H1 (cell line): ENCODE measurements at regions not wholly inside any gene's neighbourhood (a gene's known extent, or its start where the extent isn't known, plus 50 kb on each side); places are given as distances from the start of the nearest gene placed in this dataset.

ENCODE experiments used
- CHD1 ChIP-seq: IDR thresholded peaks from 2 replicates; pipeline ENCODE4 v1.6.1; 2012; ENCODE audit warnings: low read depth, low read length, improper control_type of control experiment
- CREB1 ChIP-seq: IDR thresholded peaks from 2 replicates; pipeline ENCODE4 v1.6.1; 2012; ENCODE audit warnings: inconsistent platforms
- EP300 ChIP-seq, 2 experiments: IDR thresholded peaks; 1 replicate in 1 of 2; 2 replicates in 1 of 2; pipeline ENCODE4 v1.6.1; 2011 to 2012; ENCODE audit warnings: low read depth in 2 of 2, low read length in 2 of 2, mild to moderate bottlenecking in 2 of 2, borderline replicate concordance in 1 of 2, inconsistent platforms in 1 of 2, moderate library complexity in 1 of 2
- EZH2 ChIP-seq: fragments of 200-600 bp; sonication (generic); IDR thresholded peaks from 2 replicates; pipeline ENCODE4 v1.7.1; 2012; ENCODE audit warnings: low read depth, mild to moderate bottlenecking, moderate library complexity, low read length, inconsistent platforms; ENCODE audit not compliant: severe bottlenecking
- MAFK ChIP-seq: IDR thresholded peaks from 2 replicates; pipeline ENCODE4 v1.6.1; 2012; ENCODE audit warnings: low read depth, mild to moderate bottlenecking, improper control_type of control experiment, low read length
- POLR2A ChIP-seq, 2 experiments: IDR thresholded peaks; 1 replicate in 1 of 2; 2 replicates in 1 of 2; pipeline ENCODE4 v1.6.1; 2011; ENCODE audit warnings: low read depth in 2 of 2, low read length in 2 of 2, mild to moderate bottlenecking in 2 of 2; ENCODE audit errors: control extremely low read depth in 1 of 2
- POLR2AphosphoS5 ChIP-seq: IDR thresholded peaks from 2 replicates; pipeline ENCODE4 v1.6.1; 2011; ENCODE audit warnings: low read depth, low read length
- TEAD4 ChIP-seq: IDR thresholded peaks from 2 replicates; pipeline ENCODE4 v1.6.1; 2012; ENCODE audit warnings: low read depth, low read length, inconsistent platforms, mixed read lengths
- YY1 ChIP-seq: IDR thresholded peaks from 2 replicates; pipeline ENCODE4 v1.6.1; 2011; ENCODE audit warnings: low read depth, mild to moderate bottlenecking, low read length
- TF ChIP-seq, protein P1 (sequence below), 3 experiments: IDR thresholded peaks; 1 replicate in 2 of 3; 2 replicates in 1 of 3; pipeline versions ENCODE4 v1.5.1 to v1.6.1; 2011; ENCODE audit warnings: low read length in 3 of 3, mild to moderate bottlenecking in 3 of 3, inconsistent platforms in 2 of 3, low read depth in 1 of 3, moderate library complexity in 1 of 3; ENCODE audit not compliant: insufficient read depth in 1 of 3; ENCODE audit errors: control extremely low read depth in 1 of 3

GRCh38 chr5:134465816-134466240 is 54.1 kb upstream of the CDKN2AIPNL start:
- TF ChIP-seq POLR2AphosphoS5 (peak; percentile 55), YY1 (peak; percentile 11; the same call in 1 of the 2 replicates), POLR2A (IDR thresholded peaks at IDR 0.05; ENCODE audit: control extremely low read depth in 1 of 2, low read depth in 2 of 2, low read length in 2 of 2) (peak in 1 of 2 experiments; percentile 57; a peak in 1 of 3 replicates), EZH2 (no peak), TEAD4 (no peak), CREB1 (no peak), MAFK (peak; percentile 59; the same call in 1 of the 2 replicates), EP300 (IDR thresholded peaks at IDR 0.05; ENCODE audit: borderline replicate concordance in 1 of 2, low read depth in 2 of 2, low read length in 2 of 2) (no peak), CHD1 (no peak)
- TF ChIP-seq, protein P1, sequence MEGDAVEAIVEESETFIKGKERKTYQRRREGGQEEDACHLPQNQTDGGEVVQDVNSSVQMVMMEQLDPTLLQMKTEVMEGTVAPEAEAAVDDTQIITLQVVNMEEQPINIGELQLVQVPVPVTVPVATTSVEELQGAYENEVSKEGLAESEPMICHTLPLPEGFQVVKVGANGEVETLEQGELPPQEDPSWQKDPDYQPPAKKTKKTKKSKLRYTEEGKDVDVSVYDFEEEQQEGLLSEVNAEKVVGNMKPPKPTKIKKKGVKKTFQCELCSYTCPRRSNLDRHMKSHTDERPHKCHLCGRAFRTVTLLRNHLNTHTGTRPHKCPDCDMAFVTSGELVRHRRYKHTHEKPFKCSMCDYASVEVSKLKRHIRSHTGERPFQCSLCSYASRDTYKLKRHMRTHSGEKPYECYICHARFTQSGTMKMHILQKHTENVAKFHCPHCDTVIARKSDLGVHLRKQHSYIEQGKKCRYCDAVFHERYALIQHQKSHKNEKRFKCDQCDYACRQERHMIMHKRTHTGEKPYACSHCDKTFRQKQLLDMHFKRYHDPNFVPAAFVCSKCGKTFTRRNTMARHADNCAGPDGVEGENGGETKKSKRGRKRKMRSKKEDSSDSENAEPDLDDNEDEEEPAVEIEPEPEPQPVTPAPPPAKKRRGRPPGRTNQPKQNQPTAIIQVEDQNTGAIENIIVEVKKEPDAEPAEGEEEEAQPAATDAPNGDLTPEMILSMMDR (IDR thresholded peaks at IDR 0.05; ENCODE audit: control extremely low read depth in 1 of 3, insufficient read depth in 1 of 3, low read depth in 1 of 3, low read length in 3 of 3) = no peak
